Stimulated activated CD4-positive, alpha-beta T cell treated with anti-CD3 and anti-CD28 coated beads, Interleukin-15, amount 100 ng/mL, for 24 hours (primary cell): ENCODE measurements at regions not wholly inside any gene's neighbourhood (a gene's known extent, or its start where the extent isn't known, plus 50 kb on each side); places are given as distances from the start of the nearest gene placed in this dataset.

Source experiments
- DNase-seq: peaks from one replicate; pipeline ENCODE4 v3.0.0-alpha.2; 2020

GRCh38 chr4:165612936-165613335 is 234.1 kb downstream of the CPE start:
- DNase-seq = no peak

DNA sequence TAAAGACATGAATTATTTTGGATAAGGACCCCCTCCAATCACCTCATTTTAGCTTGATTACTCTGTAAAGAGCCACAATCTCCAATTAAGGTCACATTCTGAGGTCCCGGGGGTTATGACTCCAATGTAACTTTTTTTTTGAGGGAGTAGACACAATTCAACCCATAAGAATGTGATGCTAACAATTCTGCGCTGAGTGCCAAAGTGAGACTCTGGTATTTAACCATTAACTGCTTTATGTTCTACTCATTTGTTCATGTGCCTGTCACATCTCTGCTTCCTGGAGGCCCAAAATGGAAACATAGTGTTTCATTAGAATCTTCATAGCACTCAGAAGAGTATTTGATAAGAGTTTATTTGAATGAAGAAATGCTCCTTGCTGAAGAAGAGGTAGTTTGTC is 234.8 kb downstream of the CPE start:
- no peak for DNase-seq

DNA sequence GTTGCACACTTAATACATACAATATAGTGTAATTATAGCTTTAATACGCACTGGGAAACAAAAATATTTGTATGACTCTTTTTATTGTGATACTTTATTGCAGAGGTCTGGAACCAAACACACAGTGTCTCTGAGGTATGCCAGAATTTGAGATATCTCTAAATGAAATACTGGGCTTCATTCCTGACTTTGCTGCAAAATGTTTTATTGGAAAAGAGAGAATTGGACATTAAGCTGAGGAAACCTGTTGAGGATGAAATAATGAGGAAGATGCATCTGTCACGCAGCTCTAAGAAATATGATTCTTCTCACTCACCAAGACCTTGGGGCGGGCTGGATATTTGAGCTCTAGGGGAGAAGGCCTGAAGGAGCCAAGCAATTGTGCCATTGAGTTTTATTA is 242.1 kb downstream of the CPE start:
- DNase-seq = no peak

GRCh38 chr4:165621983-165622382 is 243.2 kb downstream of the CPE start:
- no peak for DNase-seq

GRCh38 chr4:165625281-165625680 is 246.5 kb downstream of the CPE start:
- DNase-seq = no peak

DNA sequence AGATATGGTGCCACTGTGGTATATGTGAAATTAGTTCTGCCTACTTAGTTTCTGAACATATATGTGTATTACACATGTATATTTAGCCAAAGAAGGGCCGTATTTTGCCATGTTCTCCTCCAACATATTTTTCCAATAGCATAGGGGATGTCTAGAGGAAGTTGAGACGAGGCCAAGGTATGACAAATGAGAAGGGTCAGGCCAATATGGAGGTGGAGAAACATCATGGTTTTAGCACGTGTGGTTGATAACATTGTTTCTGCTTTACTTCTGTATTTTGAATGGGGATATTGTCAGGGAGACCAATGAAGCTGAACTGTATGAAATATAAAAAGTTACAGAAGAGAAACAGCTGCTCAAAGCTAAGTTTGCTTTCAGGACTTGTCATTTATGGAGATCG is 246.7 kb upstream of the TLL1 start:
- DNase-seq = no peak

DNA sequence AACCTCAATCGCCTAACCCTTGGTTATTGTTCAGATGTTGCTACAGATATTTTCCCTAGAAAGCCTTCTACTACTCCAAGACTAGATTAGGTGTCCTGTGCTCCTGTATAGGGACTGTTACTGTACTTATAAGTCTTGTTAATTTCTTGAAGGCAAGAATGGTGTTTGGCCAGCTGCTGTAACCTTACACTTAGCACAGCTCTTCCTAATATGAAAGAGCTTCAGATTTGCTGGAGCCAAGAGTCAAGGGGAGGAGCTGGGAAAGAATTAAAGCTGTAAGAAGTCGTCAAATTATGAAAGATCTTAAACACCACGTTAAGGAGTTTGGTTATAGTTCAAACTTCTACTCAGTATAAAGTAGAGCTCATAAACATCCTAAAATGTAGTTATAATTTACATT is 245.9 kb upstream of the TLL1 start:
- DNase-seq = no peak

DNA sequence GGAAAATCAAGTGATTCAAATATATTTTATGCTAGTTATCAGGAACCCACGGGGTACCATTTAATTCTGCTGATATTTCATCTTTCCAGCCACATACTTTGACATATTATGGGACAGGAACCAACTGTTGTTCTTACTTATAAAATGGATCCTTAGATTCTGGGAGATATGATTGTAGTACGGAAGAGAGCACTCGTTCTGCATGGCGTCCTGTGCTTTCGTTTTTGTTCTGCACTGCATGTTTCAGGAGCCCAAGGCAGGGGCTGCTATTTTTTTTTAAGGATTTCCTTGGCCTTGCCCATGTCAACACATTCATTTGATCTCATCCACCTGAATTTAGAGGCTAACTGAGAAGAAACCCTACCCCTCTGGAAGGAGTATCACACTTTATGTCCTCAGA is 245.5 kb upstream of the TLL1 start:
- DNase-seq = no peak

DNA sequence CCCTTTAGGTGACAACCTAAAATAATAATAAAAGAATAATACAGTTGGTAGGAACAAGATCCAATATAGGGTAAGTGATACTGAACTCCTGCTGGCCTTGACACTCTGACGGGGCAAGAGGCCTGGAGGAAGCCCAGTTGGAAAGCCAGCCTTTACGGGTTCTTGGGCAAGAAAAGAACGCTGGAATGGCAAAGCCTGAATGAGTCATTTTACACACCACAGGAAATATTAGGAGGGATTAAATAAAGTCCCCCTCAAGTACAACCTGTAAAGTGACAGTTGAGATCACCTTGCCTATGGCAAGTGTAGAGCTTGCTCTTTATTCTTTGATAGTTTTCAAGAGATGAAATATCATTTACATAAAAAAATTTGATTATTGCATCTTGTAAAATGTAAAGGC is 244.5 kb upstream of the TLL1 start:
- DNase-seq = no peak

DNA sequence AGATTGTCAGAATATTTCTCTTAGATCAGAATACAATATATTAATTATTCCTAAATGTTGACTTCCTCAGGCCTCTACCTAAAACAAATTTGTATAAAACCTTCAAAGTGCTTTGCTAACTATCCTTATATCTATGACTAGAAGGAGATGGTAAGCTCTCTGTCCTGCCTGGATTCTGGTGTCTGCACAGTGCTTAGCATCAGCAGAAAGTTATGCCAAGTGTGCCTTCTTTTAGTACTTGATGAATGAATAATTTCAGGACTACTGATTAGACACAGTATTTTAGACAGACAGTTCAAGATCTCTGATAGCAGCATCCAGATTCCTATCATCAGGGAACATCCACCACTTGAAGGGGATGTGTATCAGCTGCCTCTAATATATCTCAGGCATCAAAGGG is 242.4 kb upstream of the TLL1 start:
- no peak for DNase-seq

GRCh38 chr4:165631208-165631894 is 241.7 kb upstream of the TLL1 start:
- no peak for DNase-seq

DNA sequence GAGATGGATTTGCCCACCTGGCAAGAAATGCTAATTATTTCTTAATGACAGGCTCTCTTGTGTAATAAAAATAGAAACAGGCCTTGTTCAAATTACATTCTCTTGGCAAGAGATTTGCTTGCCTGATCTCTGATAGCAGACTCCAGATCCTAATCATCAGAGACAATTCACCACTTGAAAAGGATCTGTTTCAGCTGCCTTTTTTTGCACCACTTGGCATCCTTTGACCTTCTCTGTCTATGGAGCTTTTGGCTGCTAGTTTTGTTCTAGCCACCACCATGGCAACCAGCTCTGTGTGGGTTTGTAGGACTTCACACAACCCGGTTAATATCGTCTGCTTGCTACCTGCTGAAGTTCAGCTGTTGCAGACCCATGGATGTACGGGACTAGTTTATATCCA is 241.1 kb upstream of the TLL1 start:
- DNase-seq = no peak

GRCh38 chr4:165634766-165635165 is 238.3 kb upstream of the TLL1 start:
- no peak for DNase-seq

GRCh38 chr4:165635381-165635780 is 237.7 kb upstream of the TLL1 start:
- DNase-seq = no peak

GRCh38 chr4:165635951-165636350 is 237.1 kb upstream of the TLL1 start:
- no peak for DNase-seq

DNA sequence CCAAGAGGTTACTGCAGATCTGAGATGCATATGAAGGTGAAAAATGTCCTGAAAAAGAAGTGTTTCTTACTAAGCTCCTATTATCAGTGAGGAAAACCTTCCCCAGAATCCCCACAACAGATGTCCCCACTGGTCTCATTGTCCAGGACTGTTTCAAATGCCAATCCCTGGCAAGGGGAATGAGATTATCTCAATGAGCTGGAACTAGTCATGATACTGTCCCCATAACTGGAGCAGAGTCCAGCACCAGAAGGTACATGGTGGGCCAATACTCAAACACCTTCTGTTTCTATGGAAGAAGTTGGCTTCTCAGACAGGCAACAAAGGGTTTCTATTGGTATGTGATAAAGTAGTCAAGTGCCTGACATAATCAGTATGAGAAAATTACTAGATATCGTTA is 221.1 kb upstream of the TLL1 start:
- DNase-seq = no peak

DNA sequence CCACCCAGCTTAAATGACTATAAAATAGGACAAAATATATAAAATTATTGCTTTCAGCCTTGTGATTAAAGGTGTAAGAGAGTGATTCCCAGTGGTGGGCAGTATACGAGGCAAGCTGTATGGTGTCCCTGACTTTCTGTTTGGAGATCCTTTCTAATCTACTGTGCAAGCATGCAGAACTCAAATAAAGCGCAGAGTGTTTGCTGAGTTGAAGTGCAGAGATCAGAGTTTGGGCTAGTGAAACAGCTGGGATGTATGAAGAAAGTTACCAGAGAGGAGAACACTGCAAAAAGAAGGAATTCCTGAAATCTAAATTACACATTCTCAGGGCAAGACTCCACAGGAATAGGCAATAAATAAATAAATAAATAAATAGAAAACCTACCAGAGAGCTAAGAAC is 218.5 kb upstream of the TLL1 start:
- DNase-seq = no peak

DNA sequence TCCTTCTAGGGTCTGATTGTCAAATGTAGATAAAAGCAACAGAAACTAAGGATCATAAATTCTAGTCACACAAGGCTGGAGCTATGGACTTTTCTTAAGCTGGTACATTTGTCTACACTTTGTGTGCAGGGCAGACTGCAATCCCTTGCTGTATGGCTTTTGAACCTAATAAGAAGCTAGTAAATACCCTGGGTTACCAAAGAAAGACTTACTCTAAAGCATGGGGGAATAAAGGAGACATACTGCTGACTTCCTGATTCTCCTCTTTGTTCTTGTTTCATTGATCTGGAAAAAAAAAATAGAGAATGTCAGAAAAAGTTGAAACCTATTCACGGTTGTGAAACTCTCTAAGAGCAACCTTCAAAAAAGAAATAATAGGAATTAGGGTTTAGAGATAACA is 216.6 kb upstream of the TLL1 start:
- DNase-seq = no peak

- no peak for DNase-seq
Observed at GRCh38 chr4:165656829-165657490, 216.1 kb upstream of the TLL1 start.

- no peak for DNase-seq
Observed at GRCh38 chr4:165662341-165662740, 210.7 kb upstream of the TLL1 start.

DNA sequence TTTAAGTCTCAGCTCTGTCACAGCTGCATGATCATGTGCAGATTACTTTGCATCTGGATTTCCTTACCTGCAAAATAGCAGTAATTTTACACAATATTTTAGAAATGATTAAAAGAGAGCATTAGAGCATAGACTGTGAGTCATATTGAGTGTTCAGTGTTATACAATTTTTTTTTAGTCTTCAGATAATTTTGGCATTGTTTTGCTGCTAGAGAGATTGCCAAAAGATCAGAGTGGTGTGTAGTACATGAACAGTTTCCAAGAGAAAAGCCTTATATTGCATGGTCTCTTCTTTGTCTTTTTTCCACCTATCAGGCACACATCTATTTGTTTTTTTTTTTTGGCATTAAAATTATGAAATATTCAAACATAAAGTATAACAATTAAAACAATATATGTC is 209.6 kb upstream of the TLL1 start:
- no peak for DNase-seq

- DNase-seq = no peak
Observed at GRCh38 chr4:165666836-165667235, 206.2 kb upstream of the TLL1 start.

- no peak for DNase-seq
Observed at GRCh38 chr4:165667969-165668368, 205.1 kb upstream of the TLL1 start.

DNA sequence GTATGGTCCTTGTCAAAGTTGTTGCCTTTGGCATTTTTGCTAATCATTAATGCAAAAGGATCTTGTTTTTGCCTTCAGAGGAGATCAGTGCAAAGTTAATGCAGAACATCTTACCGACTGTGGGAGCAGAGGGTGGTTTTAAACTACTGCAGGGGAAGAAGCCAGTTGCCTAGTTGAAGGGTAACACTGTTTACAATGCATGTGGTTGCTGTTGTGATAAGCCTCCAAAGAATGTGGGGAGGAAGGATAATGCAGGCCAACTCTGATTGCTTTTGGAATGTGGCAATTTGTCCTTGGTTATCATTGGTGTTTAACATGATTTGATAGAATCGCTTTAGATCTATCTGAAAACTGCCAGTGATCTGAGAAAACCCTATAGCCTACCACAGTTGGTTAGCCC is 204.3 kb upstream of the TLL1 start:
- DNase-seq = no peak

GRCh38 chr4:165677081-165677480 is 196.0 kb upstream of the TLL1 start:
- no peak for DNase-seq
